ENCODE measurements at regions not wholly inside any gene's neighbourhood (a gene's known extent, or its start where the extent isn't known, plus 50 kb on each side); places are given as distances from the start of the nearest gene placed in this dataset.

- intact Hi-C loops (cut with micrococcal nuclease; ENCODE audit: unreplicated experiment) = no loop called here
- Mint-ChIP-seq H3K9me3 (ENCODE audit: unreplicated experiment) (peaks cover 6% of the 10 kb centered on the region), H3K36me3 (ENCODE audit: insufficient read depth, unreplicated experiment) (no peaks in the 10 kb centered on the region), H3K27ac (ENCODE audit: unreplicated experiment) (no peak overlapping the region), H3K27me3 (ENCODE audit: insufficient read depth, unreplicated experiment) (no peaks in the 10 kb centered on the region), H3K4me3 (ENCODE audit: unreplicated experiment) (no peak overlapping the region), H3K4me1 (ENCODE audit: low read depth, unreplicated experiment) (peaks cover 11% of the 10 kb centered on the region)
- no peak for DNase-seq
- BruUV-seq (replicated peaks) = no TSS peak
- CTCF ChIA-PET = no interaction called here
- no peaks in the 10 kb centered on the region for H3K9me3 ChIP-seq
- no peak overlapping the region for H3K4me3 ChIP-seq (ENCODE audit: low read depth, low read length)
- no peaks in the 10 kb centered on the region for H3K27me3 ChIP-seq (replicated peaks; ENCODE audit: control insufficient read depth, insufficient read depth, low read length)
- no peak for TF ChIP-seq CTCF (IDR thresholded peaks at IDR 0.05; ENCODE audit: insufficient read depth in 1 of 2, low read depth in 1 of 2, low read length in 1 of 2, severe bottlenecking in 1 of 2, unreplicated experiment in 1 of 2)
- no peaks in the 10 kb centered on the region for H3K36me3 ChIP-seq (ENCODE audit: control insufficient read depth, insufficient read depth, low read length)
- POLR2A ChIA-PET = no interaction called here
- H3K4me1 ChIP-seq = peaks cover 1% of the 10 kb centered on the region; the same call in 1 of the 2 replicates
Observed at GRCh38 chr2:122750095-122750494, 994.6 kb downstream of the TSN start.

GRCh38 chr2:122750808-122751207 lies 995.4 kb downstream of the TSN start:
- ChIA-PET CTCF (no interaction called here), POLR2A (no interaction called here)
- no peaks in the 10 kb centered on the region for H3K36me3 Mint-ChIP-seq (ENCODE audit: insufficient read depth, unreplicated experiment)
- no peak for DNase-seq
- no peak for TF ChIP-seq CTCF (IDR thresholded peaks at IDR 0.05; ENCODE audit: insufficient read depth in 1 of 2, low read depth in 1 of 2, low read length in 1 of 2, severe bottlenecking in 1 of 2, unreplicated experiment in 1 of 2)
- H3K4me1 Mint-ChIP-seq (ENCODE audit: low read depth, unreplicated experiment) = peaks cover 11% of the 10 kb centered on the region
- no TSS peak for BruUV-seq (replicated peaks)
- H3K4me3 Mint-ChIP-seq (ENCODE audit: unreplicated experiment) = no peak overlapping the region
- intact Hi-C loops (cut with micrococcal nuclease; ENCODE audit: unreplicated experiment) = no loop called here
- Histone ChIP-seq H3K27me3 (replicated peaks; ENCODE audit: control insufficient read depth, insufficient read depth, low read length) (no peaks in the 10 kb centered on the region), H3K36me3 (ENCODE audit: control insufficient read depth, insufficient read depth, low read length) (no peaks in the 10 kb centered on the region), H3K9me3 (no peaks in the 10 kb centered on the region), H3K4me1 (peaks cover 4% of the 10 kb centered on the region; the same call in 1 of the 2 replicates), H3K4me3 (ENCODE audit: low read depth, low read length) (no peak overlapping the region)
- H3K27me3 Mint-ChIP-seq (ENCODE audit: insufficient read depth, unreplicated experiment) = no peaks in the 10 kb centered on the region
- peaks cover 6% of the 10 kb centered on the region for H3K9me3 Mint-ChIP-seq (ENCODE audit: unreplicated experiment)
- no peak overlapping the region for H3K27ac Mint-ChIP-seq (ENCODE audit: unreplicated experiment)

- TF ChIP-seq CTCF (IDR thresholded peaks at IDR 0.05; ENCODE audit: insufficient read depth in 1 of 2, low read depth in 1 of 2, low read length in 1 of 2, severe bottlenecking in 1 of 2, unreplicated experiment in 1 of 2) = no peak
- intact Hi-C loops (cut with micrococcal nuclease; ENCODE audit: unreplicated experiment) = no loop called here
- no TSS peak for BruUV-seq (replicated peaks)
- Mint-ChIP-seq H3K9me3 (ENCODE audit: unreplicated experiment) (peaks cover 6% of the 10 kb centered on the region), H3K27ac (ENCODE audit: unreplicated experiment) (no peak overlapping the region), H3K27me3 (ENCODE audit: insufficient read depth, unreplicated experiment) (no peaks in the 10 kb centered on the region), H3K36me3 (ENCODE audit: insufficient read depth, unreplicated experiment) (no peaks in the 10 kb centered on the region), H3K4me3 (ENCODE audit: unreplicated experiment) (no peak overlapping the region), H3K4me1 (ENCODE audit: low read depth, unreplicated experiment) (peaks cover 10% of the 10 kb centered on the region)
- Histone ChIP-seq H3K4me1 (peaks cover 4% of the 10 kb centered on the region; the same call in 1 of the 2 replicates), H3K4me3 (ENCODE audit: low read depth, low read length) (no peak overlapping the region), H3K27me3 (replicated peaks; ENCODE audit: control insufficient read depth, insufficient read depth, low read length) (no peaks in the 10 kb centered on the region), H3K9me3 (no peaks in the 10 kb centered on the region), H3K36me3 (ENCODE audit: control insufficient read depth, insufficient read depth, low read length) (no peaks in the 10 kb centered on the region)
- DNase-seq = no peak
- CTCF ChIA-PET = no interaction called here
- POLR2A ChIA-PET = no interaction called here
Observed at GRCh38 chr2:122753336-122753735, 997.9 kb downstream of the TSN start.
